Thyroid gland (tissue), 4 donors: ENCODE measurements at regions not wholly inside any gene's neighbourhood (a gene's known extent, or its start where the extent isn't known, plus 50 kb on each side); places are given as distances from the start of the nearest gene placed in this dataset.

ENCODE experiments used
- POLR2A ChIP-seq, 2 donors: fragments of 450-650 bp; IDR thresholded peaks; one replicate each; pipeline ENCODE4 v1.6.1; 2017; ENCODE audit warnings: antibody characterized with exemption in 2 of 2, mild to moderate bottlenecking in 2 of 2, moderate library complexity in 1 of 2
- TF ChIP-seq, protein P1 (sequence below), 6 experiments: fragments of 200-600 bp in 3 of 6; fragments of 450-650 bp in 3 of 6; sonication (generic) in 3 of 6; IDR thresholded peaks; one replicate each; pipeline ENCODE4 v1.5.1; 2016 to 2019; ENCODE audit warnings: antibody characterized with exemption in 6 of 6, mild to moderate bottlenecking in 2 of 6, inconsistent platforms in 1 of 6, moderate library complexity in 1 of 6

DNA sequence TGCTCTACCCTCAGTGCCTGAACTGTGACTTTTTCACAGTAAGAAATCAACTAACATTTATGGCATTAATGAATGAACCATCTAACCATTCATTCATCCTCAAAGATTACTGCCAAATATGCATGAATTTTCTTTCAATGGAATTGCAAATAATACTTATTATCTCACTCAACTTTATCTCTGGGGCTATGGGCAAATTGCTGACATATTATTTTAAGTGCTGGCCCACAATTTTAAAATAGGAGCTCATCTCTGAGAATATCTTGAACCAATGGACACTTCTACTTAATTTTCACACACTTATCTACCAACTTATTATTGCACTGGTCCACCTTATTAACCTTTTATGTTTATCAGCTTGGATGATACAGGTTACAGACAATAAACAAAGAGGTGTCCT, 182.8 kb downstream of the RBM43 start:
- TF ChIP-seq, protein P1, sequence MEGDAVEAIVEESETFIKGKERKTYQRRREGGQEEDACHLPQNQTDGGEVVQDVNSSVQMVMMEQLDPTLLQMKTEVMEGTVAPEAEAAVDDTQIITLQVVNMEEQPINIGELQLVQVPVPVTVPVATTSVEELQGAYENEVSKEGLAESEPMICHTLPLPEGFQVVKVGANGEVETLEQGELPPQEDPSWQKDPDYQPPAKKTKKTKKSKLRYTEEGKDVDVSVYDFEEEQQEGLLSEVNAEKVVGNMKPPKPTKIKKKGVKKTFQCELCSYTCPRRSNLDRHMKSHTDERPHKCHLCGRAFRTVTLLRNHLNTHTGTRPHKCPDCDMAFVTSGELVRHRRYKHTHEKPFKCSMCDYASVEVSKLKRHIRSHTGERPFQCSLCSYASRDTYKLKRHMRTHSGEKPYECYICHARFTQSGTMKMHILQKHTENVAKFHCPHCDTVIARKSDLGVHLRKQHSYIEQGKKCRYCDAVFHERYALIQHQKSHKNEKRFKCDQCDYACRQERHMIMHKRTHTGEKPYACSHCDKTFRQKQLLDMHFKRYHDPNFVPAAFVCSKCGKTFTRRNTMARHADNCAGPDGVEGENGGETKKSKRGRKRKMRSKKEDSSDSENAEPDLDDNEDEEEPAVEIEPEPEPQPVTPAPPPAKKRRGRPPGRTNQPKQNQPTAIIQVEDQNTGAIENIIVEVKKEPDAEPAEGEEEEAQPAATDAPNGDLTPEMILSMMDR (IDR thresholded peaks at IDR 0.05) = no peak
- TF ChIP-seq POLR2A (IDR thresholded peaks at IDR 0.05) = no peak
